Astrocyte (in vitro differentiated cells and primary cell): ENCODE measurements at regions not wholly inside any gene's neighbourhood (a gene's known extent, or its start where the extent isn't known, plus 50 kb on each side); places are given as distances from the start of the nearest gene placed in this dataset.

Experiments used
- CTCF ChIP-seq: IDR thresholded peaks from 2 replicates; pipeline ENCODE4 v1.5.1; 2011; ENCODE audit warnings: low read depth, mild to moderate bottlenecking, inconsistent platforms, low read length, moderate library complexity; ENCODE audit not compliant: insufficient read depth
- EZH2 ChIP-seq: IDR thresholded peaks from 2 replicates; pipeline ENCODE4 v1.6.1; 2012; ENCODE audit warnings: mild to moderate bottlenecking, low read length, inconsistent platforms; ENCODE audit not compliant: insufficient read depth

GRCh38 chr3:79917561-79917960, 149.8 kb upstream of the ROBO1 start:
- TF ChIP-seq CTCF, result no peak
- no peak for TF ChIP-seq EZH2
